SK-N-MC (cell line): ENCODE measurements at regions not wholly inside any gene's neighbourhood (a gene's known extent, or its start where the extent isn't known, plus 50 kb on each side); places are given as distances from the start of the nearest gene placed in this dataset.

Source experiments
- EZH2 ChIP-seq: fragments of 200-600 bp; sonication (generic); IDR thresholded peaks from one replicate; pipeline ENCODE4 v1.6.1; 2017; ENCODE audit warnings: antibody characterized with exemption
- POLR2AphosphoS5 ChIP-seq: IDR thresholded peaks from 2 replicates; pipeline ENCODE4 v1.6.1; 2012; ENCODE audit warnings: mild to moderate bottlenecking, low read depth, low read length, borderline replicate concordance

DNA sequence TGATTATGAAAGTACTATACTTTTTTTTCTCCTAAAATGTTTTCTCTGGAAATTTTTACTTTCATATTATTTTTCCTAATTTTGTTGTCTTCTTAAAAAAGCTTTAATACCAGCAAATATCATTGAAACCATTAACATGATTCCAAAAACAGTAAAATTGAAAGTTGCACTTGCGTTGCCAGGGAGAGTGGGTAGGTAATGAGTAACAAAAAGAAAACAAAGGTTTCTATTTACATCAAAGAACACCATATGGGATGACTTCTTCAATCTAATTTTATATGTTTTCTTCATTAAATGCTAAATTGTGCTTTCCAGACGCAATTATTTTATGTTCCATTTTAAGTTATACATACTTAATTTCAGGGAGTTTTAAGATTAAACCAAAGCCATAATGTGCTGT is 108.3 kb upstream of the VCX2 start:
- TF ChIP-seq EZH2 (no peak), POLR2AphosphoS5 (no peak)
